NCI-H460 (cell line): ENCODE measurements at regions not wholly inside any gene's neighbourhood (a gene's known extent, or its start where the extent isn't known, plus 50 kb on each side); places are given as distances from the start of the nearest gene placed in this dataset.
A peak's percentile ranks its signal among the peaks of the same experiment; 100 is the strongest.

Experiments
- DNase-seq: peaks from one replicate; pipeline ENCODE4 v3.0.0-alpha.2; 2016; ENCODE audit warnings: low read depth; ENCODE audit errors: extremely low read depth

DNA sequence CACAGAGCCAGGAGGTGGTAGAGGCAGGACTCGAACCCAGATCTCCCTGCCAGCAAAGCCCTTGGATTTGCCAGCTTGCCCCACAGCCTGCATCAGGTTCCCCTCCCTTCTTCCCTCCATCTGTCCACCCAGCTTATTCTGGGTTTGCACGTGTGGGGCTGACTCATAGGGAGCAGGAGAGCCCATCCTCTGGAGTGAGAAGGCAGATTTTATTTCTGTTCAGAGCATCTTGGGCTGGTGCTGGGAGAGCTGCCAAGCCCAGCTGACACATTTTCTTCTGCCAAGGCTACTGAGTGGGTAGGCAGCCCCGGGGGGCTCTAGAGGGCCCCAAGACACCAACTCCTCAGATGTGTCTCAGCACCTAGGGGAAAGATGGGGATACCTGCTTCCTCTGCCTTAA is 106.3 kb upstream of the CRHR1 start:
- DNase-seq: no peak

DNA sequence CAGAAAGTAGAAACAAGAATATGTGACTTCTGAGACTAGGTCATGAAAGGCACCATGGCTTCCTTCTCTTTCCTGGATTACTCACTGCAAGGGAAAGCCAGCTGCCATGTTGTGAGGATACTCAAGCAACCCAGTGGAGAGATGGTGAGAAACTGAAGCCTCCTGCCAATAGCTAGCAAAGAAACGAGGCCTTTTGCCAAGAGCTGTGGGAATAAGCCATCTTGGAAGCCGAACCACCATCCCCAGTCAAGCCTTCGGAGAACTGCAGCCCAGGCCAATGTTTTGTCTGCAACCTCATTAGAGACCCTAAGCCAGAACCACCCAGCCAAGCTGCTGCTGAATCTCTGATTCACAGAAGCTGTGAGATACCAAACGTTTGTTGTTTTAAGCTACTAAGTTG is 104.7 kb upstream of the CRHR1 start:
- no peak for DNase-seq

DNA sequence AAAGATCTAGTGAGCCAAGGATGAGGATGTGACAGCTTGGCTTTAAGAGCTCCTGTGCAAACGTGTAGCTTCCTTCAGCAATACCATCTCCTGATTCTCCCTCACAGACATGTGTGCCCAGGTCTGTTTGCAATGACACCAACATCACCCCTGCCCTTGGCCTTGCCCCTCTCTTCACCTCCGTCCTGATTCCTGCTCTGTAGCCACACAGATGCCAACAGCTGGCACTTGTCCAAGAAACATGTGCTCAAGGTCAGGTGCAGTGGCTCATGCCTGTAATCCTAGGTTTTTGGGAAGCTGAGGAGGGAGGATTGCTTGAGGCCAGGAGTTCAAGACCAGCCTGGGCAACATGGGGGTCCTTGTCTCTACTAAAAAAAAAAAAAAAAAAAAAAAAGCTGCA is 103.8 kb upstream of the CRHR1 start:
- no peak for DNase-seq

DNA sequence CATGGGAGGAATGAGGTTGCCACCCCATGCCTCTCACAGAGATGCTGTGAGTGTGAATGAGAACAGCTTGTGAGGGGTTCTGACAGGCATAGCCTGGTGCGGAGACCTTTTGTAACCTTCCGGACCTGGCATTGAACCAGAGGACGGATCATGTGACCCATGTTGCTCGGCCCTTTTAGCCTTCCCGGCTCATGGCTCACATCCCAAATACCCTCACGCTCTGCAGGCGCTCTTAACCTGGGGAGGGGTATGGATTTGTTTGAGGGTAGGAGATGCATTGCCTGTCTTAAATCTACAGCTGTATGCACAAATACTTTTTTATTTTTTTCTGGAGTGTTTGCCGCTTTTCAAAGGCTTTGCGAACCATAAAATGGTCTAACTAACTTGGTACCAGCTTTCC is 102.4 kb upstream of the CRHR1 start:
- no peak for DNase-seq

DNA sequence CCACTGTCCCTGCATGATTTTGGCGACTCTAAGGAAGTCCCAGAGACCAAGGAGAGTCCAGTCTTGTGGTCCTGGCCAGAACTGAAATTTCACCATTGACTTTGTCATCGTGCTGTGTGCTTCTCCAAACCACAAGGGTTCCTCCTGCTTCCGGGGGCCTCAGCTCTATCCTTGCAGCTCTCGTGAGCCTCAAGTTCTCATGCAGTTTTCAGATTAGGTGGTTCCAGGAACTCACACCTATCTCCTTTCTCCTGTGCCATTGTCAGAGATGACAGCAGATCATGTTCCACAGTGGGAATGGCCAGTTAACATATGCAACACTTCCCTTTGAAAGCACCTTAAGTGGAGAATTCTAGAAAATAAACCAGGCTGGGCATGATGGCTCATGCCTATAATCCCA is 97.9 kb upstream of the CRHR1 start:
- DNase-seq: no peak

DNA sequence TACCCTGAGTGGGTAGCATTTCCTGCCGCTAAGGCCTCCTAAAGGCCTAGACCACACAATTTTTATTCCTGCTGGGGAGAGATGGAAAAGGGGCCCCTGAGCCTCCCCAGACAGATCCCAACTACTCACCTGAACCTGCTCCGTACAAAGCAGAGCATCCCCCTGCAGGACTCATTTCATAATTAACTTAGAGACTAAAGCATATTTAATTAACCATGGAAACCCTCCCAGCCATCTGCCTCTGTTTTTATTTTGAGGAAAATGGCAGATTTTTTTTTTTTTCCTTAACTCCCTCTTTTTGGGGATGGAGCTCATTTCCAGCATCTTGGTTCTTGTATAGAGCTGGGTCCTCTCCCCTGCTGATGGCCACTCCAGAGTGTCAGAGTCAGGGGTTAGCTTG is 96.5 kb upstream of the CRHR1 start:
- DNase-seq: no peak

DNA sequence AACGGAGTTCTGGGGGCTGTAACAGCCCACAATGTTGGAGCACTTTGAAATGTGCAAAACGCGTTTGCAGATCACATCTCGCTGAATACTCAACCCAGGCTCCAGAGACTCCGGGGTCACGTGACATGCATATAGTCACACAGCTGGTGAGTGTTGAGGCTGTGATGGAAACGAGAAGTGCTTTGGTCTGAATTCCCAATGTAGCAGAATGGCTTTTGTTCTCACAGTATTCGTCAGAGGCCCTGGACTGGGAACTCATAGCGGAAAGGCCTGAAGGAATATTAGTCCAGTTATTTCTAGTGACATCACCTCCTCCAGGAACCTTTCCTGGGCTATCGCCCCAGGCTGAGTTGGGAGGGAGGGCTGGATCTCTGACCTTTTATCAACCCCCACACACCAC is 95.8 kb upstream of the CRHR1 start:
- no peak for DNase-seq

DNA sequence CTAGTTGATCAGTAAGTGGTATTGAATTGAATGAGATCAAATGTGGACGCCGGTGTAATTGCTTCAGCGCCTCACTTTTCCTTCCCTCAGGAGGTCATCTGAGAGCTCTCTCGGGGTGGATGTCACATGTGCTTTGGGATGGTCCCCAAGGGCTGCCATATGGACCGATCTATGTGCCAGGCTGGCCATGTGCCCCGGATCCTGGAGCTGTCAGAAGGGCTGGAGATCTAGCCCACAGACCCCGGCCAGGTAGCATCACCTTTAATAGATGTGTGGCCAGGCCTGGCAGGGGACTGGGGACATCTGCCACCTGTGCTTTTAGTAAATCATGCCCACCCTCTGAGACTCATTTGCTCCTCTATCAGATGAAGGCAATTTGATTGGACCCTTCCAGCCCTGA is 95.3 kb upstream of the CRHR1 start:
- no peak for DNase-seq

DNA sequence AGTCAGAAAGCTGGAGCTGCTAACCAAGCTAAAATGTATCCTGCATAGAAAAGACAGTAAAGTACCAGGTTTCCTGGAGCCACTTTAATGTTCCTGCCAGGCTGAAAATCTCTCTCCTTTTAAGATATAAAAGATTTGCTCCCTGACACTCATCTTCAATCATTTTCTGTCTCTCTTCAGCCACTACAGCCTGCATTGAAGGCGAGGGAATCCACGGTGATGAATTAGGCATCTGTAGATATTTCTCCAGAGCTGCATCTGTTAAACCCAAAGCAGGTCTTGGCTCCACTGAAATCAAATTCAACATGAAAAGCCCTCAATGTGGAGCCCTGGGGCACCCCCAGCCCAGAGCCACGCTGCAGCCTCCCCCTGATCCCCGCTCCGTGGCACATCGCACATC is 94.7 kb upstream of the CRHR1 start:
- no peak for DNase-seq

DNA sequence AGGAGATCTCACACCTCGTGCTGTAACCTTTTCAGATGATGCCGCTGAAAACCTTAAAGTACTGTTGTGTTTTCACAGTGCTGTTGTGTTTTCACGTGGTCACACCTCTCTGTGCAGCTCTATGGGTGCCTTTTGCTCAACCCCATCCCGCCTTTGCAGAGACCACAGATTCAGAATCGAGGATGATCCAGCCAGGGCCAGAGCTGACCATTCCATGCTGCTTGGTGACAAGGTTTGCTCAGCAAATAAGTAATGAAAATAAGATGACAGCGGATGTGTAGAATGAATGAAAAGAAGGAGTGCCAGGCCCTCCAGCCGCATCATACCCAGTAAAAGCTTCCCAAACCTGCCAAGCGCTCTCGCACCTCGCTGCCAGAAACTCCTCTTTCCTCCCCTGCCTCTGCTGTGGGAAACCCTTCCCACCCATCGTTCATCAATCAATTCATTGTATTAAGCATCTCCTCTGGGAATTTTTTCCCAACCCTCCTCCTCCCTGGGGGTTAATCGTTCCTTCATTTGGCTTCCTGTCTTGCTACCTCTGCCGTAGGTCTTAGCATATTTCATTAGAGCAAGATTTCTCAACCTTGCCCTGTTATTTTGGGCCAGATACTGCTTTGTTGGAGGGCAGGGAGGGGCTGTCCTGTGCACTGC is 93.4 kb upstream of the CRHR1 start:
- no peak for DNase-seq

DNA sequence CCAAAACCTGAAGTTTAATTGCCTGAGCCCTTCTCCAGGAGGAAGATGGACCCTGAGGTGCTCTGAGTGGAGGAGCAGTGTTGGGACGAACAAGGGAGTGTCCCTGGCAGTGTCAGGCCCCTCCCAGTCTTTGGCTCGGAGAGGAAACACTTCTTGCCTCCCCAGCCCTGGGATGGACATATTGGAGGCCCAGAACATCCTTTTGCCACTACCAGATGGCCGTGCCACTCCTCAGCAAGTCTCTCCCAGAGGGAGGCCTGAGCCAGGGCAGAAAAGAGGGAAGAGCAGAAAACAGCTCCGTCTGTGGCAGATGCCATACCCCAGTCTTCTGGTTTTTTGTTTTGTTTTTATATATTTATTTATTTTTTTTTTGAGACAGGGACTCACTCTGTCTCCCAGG is 91.5 kb upstream of the CRHR1 start:
- DNase-seq: no peak

DNA sequence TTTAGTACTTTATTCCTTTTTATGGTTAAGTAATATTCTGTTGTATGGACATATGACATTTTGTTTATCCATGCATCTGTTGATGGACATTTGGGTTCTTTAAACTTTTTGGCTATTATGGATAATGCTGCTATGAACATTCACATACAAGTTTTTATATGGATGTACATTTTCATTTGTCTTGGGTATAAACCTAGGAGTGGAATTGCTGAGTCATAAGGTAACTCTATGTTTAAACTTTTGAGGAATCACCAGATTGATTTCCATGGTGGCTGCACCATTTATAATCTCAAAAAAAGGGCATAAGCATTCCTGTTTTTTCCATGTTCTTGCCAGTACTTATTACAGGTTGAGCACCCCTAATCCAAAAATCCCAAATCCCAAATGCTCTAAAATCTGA is 90.3 kb upstream of the CRHR1 start:
- no peak for DNase-seq

DNA sequence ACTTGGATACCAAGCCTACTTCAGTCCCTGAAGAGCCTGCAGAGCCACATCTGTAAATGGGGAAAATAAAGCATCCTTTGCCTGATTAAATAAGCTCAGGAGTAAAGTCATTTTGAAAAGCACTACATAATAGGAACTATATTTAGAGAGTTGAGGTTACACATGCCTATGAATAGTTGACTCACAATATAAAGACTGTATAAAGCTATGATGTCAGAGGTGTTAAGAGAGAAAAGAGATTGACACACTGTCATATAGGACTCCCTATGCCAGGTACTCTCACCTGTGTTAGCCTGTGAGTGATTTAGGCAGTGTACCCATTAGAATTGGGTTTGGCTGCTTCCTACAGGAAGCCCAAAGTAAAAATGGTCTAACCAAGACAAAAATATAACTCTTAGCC is 87.7 kb upstream of the CRHR1 start:
- DNase-seq: no peak

DNA sequence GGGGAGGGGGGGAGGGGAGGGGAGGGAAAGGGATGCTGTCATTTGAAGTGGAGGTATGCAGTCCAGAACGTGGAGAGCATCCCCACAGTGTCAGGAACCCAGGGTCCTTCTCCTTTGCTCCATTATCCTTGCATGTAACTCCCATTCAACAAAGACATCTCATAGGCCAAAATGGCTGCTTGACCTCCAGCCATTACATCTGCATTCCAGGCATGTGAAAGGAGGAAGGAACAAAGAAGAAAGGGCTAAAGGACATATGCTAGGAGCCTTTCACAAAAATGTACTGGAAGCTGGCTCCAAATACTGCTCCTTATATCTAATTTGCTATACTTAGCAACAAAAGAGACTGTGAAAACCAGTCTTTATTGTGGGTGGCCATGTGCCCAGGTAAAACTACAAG is 87.0 kb upstream of the CRHR1 start:
- no peak for DNase-seq

DNA sequence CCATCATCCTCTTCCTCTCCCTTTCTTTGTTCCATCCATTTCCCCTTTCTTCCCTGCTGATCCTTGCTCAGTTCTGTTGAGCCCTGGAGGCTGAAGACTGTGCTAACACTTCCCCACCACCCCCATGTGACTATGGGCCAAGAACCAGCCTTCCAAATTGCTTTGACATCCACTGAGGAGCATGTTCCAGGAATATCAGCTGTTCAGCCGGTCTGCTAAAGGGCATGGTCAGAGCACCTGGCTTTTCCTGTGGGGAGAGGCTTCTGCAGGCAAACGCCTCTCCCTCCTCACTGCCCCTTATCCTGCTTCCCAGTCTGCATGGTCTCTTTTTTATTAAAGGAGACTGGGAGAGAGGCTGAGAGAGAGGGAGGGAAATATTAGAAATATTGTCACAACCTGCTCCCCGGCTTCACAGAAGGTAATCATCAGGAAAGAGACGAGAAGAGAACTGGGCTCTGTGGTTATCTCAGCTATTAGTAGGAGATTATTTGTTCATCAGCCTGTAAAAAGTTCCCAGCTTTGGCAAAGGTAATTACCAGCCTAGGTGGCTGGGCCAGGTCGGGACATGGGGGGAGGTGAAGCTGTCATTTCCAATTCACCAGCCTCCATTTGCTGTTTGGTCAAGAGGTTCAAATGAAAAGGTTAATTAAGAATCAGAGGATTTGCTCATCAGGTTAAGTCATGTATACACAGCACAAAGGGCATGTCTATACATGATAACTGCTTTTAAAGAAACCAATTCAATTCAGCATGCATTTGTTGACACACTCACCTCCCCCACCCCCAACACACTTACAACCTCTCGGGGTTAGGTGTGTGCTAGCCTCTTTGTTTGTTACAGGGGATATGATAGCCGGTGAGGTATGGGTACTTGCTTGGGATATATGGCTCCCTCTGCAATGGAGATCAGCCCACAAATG is 83.7 kb upstream of the CRHR1 start:
- DNase-seq: no peak

DNA sequence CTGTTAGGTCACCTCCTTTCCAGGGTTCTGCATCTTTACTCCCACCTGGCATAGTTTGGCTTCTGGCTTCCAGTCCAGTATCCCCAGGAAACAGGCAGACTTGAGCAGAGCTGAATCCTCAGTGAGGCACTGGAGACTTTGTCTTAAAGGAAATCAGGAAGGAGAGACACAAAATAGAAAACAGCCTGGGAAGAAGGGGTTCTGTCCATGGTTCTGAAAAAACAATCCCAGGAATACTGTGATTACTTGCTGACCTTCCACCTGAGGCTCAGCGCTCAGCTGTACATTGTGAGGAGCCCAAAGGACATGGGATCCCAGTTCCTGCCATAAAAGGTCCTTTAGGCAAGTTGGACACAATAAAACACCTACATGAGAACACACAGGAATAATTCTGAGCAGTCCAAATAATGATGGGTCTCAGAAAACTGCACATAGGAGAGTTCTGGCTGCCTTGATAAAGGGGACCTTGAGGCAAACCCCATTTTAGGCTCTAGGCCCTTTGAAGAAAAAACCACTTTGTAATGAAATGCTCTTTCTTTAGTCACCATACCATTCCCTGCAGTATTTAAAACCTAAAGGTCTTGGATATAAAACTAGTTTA is 81.4 kb upstream of the CRHR1 start:
- DNase-seq: peak; percentile 26

DNA sequence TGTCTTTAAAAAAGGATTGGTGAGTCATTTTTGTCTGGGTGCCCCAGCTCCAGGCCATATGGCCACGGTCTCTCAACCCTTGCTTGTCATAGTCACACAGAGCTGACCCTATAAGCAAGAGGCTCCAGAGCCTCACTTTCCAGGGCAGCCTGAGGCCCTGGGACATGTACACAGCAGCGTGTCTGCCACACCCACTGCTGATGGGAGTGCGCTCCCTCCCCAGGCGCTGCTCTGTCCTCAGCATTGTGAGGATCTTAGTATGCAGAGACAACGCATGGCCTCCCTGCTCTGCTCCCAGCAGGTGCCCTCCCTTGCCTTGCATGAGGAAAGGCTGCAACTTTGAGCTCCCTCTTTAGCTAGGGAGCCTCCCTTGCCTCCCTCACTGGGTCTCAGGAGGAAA is 80.8 kb upstream of the CRHR1 start:
- no peak for DNase-seq

DNA sequence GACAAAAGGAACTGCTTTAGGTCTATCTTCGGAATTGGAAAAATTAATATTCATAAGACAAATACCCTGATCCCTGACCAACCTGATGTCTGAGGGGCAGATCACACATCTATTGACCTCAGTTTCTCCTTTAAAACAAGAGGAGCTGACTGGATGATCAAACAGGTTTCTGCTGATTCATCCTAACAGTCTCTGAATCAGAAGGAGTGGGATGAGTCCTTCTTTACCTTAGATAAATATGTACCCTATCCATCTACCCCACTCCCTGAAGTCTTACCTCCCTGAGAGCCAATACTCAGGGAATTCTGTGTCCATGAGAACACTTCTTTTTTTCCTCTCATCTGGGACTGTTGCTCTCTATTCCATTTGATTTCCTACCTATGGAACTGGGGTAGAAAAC is 80.3 kb upstream of the CRHR1 start:
- DNase-seq: no peak

DNA sequence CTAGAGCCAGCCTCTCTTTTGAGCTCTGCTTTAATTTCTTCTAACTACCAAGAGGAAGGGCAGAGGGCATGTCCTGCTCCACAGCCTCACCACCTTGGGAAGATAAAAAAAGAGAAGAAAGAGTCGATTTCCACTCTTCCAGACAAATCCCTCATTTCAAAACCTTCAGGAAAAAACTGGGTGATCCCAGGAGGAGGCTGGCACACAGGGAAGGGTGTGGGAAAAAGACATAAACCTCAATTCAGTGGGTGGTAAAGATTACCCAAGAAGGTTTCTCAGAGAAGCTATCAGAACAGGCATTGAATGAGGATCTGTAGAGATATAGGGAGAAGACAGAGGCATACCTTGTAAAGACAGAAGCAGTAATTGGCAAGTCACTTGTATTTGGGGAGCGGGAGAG is 79.9 kb upstream of the CRHR1 start:
- no peak for DNase-seq

DNA sequence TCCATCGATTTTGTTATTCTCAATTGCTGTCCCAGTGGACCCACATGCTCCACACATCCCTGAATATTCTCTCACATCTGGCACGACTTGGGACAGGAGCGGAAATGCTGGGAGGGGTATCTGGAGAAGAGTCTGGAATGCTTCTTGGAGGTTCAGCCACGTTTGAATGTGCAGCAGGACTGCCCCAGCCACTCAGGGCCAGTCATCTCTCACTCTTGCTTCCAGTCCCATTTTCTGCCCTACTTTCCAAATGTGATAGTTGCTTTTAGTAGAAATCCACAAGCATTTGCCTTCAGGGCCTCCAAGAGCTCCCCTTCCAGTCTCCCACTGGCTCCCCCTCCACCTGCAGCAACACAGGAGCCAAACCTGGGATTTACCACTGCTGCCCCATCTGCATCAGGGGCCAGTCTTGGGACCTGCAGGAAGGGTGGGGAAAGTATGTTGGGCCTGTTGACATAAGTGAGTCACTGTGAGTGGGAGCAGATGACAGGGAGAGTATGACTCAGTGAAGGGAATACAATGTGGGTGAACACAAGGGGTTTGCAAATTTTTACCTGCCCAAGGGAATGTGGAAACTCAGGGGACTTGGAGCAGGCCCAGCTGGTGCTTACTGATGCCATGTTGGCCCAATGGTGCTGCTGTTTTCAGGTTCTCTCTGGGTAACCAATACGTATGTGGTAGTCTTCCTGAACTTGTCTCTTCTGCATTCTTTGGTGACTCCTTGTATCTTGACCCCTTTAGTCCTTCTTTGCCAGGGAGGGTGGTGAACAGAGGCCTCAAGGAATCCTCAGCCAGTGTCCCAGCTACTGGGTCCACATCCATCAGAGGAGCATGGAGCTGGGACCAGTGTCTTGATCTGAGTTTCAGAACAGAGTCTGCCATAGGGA is 78.8 kb upstream of the CRHR1 start:
- peak; percentile 31 for DNase-seq

DNA sequence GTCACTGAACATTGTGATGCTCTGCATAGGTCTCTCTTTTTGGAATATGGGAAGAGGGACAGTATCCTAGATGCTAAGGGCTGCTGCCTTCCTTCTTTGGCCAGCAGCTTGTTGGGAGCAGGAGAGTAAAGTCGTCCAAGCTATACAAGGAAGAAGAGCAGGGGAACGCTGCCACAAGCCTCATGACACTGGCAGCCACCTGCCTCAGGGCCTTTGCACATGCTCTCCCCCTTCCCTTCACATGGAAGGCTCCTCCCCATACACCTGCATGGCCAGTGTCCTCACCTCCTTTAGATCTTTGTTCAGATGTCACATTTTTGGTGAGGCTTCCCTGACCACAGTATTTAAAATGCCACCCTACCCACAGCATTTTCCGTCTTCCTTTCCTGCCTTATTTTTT is 78.1 kb upstream of the CRHR1 start:
- DNase-seq: no peak
